GM10266 (cell line): ENCODE measurements at regions not wholly inside any gene's neighbourhood (a gene's known extent, or its start where the extent isn't known, plus 50 kb on each side); places are given as distances from the start of the nearest gene placed in this dataset.
"Not testable (repeated sequence)": the region's sequence is repeated elsewhere in the genome, so short reads cannot be mapped to it uniquely, and the experiment has no call there.

Experiments used
- DNase-seq: peaks from one replicate; pipeline ENCODE4 v3.0.0; 2012; ENCODE audit errors: extremely low spot score
- TF ChIP-seq, protein P1 (sequence below): IDR thresholded peaks from 2 replicates; pipeline ENCODE4 v1.5.1; 2012; ENCODE audit warnings: mild to moderate bottlenecking, low read depth; ENCODE audit not compliant: control insufficient read depth, insufficient read depth; ENCODE audit errors: missing control alignments

- DNase-seq, result no peak
These were observed 208.8 kb downstream of the TFAP2B start for GRCh38 chr6:51027283-51028065.

DNA sequence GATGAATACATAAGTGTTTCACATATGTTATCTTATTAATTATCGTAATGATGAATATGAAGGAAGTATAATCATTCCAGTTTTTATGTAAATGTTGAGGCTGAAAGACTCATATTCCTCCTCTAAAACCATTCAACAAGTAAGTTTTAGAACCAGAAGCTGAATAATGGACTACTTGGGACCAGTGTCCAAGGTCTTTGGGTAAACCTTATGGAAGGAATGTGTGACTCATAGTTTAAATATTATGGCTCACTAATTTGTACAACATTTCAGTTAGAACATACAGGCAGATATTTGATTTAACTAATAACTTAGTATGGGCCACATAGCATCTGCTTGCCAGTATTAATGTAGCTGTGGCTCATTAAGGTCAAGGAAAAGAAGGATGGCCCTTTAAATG lies 209.6 kb downstream of the TFAP2B start:
- no peak for DNase-seq
- TF ChIP-seq, protein P1, sequence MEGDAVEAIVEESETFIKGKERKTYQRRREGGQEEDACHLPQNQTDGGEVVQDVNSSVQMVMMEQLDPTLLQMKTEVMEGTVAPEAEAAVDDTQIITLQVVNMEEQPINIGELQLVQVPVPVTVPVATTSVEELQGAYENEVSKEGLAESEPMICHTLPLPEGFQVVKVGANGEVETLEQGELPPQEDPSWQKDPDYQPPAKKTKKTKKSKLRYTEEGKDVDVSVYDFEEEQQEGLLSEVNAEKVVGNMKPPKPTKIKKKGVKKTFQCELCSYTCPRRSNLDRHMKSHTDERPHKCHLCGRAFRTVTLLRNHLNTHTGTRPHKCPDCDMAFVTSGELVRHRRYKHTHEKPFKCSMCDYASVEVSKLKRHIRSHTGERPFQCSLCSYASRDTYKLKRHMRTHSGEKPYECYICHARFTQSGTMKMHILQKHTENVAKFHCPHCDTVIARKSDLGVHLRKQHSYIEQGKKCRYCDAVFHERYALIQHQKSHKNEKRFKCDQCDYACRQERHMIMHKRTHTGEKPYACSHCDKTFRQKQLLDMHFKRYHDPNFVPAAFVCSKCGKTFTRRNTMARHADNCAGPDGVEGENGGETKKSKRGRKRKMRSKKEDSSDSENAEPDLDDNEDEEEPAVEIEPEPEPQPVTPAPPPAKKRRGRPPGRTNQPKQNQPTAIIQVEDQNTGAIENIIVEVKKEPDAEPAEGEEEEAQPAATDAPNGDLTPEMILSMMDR, result no peak

More at GRCh38 chr6:51027283-51028065, 208.8 kb downstream of the TFAP2B start:
- TF ChIP-seq, protein P1, result no peak

- TF ChIP-seq, protein P1, result no peak
- DNase-seq, result no peak
These were observed 210.9 kb downstream of the TFAP2B start for GRCh38 chr6:51029561-51029960.

DNA sequence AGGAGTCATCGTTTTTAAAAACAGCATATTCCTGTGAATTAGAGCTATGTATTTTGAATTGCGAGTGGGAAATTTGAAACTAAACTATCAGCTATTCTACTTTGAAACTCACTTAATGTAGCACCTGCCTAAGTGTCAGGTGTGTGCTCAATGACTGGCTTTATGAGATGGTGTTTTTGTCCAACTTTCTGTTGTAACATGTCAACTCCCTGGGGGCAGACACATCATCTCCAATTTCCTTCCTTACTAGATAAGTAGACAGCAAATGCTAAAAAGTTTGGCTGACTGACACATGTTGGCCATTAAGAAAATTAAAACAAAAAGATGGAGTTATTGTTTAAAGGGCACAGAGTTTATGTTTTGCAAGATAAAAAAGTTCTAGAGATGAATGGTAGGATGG lies 226.9 kb downstream of the TFAP2B start:
- no peak for DNase-seq
- TF ChIP-seq, protein P1, result no peak

GRCh38 chr6:51049288-51049982 lies 230.8 kb downstream of the TFAP2B start:
- TF ChIP-seq, protein P1, result no peak
- DNase-seq, result no peak

DNA sequence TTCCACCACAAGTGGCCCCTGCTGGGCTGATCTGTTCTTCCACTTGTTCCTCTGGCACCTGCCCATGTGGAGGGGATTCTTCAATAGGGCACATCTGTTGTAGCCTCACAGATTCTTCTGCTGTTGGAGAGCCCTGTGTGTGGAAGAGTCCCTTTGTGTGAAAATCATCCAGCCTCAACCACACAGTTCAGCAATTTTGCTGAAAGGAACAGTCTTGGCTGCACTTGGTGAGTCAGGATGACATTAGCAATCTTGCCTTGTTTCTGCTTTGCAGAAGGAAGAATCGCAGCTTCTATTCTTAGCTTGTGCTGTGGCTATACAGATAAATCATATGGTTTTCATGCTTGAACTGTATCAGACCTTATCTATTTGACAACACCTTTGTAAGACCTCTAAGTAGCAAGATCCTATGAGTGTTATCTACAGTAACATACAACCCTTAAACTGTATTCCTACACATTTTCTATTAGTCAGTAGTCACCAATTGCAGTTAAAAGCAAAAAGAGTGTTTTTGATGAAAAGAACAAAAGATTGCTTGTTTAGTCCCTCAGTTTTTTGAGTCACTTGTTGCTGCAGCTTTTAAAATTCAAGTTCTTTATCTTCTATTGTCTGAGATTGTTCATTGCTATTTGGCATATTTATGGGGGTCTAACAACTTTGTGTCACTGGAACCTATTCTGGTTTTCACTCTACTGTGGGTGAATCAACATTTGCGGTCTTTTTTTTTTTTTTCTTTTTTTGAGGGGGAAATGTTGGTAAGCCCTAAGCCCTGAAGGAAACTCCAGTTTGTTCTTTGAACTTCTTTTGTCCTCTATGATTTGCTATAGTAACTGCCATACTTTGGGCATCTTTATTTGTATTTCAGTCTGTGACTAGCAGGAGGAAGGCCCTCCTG lies 231.6 kb downstream of the TFAP2B start:
- TF ChIP-seq, protein P1, result no peak
- DNase-seq, result no peak

DNA sequence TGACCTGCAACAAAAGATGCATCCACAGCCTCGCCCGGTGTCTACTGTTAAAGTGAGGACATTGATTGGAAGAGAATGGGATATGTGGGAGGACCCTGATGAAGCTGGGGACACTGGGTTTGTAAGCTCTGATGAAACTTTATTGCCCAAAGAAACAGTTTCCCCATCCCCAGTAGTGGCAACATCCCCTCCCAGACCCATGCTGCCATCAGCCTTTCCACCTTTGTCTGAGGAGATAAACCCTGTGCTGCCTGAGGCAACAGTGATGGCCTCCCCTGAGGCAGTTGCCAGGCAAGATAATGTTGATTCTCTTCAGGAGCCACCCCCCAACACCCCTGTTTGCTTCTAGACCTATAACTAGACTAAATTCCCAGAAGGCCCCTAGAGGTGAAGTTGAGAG lies 234.0 kb downstream of the TFAP2B start:
- DNase-seq, result not testable (repeated sequence)

DNA sequence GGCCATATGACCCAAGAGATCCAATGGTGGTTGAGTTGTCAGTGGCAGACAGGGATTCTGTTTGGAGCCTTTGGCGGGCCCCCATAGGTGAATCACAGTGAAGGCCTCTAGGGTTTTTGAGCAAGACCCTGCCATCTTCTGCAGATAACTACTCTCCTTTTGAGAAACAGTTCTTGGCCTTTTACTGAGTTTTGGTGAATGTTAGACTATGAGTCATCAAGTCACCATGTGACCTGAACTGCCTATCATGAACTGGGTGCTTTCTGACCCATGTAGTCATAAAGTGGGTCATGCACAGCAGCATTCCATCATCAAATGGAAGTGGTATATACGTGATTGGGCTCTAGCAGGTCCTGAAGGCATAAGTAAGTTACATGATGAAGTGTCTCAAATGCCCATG lies 236.6 kb downstream of the TFAP2B start:
- not testable (repeated sequence) for DNase-seq
